ENCODE measurements at regions not wholly inside any gene's neighbourhood (a gene's known extent, or its start where the extent isn't known, plus 50 kb on each side); places are given as distances from the start of the nearest gene placed in this dataset.

DNA sequence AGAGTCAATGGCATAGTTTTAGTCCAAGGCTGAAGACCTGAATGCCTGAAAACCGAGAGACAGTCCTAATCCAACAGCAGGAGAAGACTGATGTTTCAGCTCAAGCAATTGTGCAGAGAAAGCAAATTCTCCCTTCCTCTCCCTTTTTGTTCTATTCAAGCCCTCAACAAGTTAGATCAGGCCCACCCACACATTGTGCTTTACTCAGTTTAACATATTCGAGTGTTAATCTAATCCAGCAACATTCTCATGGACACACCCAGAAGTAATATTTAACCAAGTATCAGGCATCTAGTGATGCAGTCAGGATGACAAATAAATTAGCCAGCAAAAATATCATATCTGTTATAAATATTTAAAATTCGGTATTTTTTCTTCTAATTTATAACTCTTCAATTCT lies 261.1 kb downstream of the HDGFL1 start (continued):
- TF ChIP-seq, protein P1, sequence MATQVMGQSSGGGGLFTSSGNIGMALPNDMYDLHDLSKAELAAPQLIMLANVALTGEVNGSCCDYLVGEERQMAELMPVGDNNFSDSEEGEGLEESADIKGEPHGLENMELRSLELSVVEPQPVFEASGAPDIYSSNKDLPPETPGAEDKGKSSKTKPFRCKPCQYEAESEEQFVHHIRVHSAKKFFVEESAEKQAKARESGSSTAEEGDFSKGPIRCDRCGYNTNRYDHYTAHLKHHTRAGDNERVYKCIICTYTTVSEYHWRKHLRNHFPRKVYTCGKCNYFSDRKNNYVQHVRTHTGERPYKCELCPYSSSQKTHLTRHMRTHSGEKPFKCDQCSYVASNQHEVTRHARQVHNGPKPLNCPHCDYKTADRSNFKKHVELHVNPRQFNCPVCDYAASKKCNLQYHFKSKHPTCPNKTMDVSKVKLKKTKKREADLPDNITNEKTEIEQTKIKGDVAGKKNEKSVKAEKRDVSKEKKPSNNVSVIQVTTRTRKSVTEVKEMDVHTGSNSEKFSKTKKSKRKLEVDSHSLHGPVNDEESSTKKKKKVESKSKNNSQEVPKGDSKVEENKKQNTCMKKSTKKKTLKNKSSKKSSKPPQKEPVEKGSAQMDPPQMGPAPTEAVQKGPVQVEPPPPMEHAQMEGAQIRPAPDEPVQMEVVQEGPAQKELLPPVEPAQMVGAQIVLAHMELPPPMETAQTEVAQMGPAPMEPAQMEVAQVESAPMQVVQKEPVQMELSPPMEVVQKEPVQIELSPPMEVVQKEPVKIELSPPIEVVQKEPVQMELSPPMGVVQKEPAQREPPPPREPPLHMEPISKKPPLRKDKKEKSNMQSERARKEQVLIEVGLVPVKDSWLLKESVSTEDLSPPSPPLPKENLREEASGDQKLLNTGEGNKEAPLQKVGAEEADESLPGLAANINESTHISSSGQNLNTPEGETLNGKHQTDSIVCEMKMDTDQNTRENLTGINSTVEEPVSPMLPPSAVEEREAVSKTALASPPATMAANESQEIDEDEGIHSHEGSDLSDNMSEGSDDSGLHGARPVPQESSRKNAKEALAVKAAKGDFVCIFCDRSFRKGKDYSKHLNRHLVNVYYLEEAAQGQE (IDR thresholded peaks at IDR 0.05; ENCODE audit: low read depth), result no peak
- TF ChIP-seq ZFX (IDR thresholded peaks at IDR 0.05), result no peak

DNA sequence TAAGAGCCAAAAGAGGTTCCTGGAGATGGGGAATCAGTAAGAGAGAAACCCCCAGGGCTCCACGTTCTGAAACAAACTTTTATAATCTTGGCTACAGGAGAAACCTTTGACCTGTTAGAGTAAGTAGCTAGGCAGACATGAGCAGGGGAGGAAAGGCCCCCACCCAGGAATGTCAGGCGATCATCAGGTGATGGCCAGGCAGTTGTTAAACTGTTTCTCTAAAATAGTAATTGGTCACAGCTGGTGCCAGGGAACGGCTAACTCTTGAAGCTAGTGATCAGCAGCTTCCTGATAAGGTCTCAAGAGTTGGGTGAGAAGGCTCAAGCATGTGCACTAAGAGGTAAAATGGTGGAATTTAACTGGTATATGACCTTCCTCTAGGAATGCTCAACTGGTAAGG lies 263.8 kb downstream of the HDGFL1 start:
- ChIA-PET CTCF (no interaction called here), POLR2A (no interaction called here), RAD21 (ENCODE audit: low non-redundant PET in 1 of 2, low total read pairs in 2 of 2, uncharacterized antibody in 2 of 2, unreplicated experiment in 2 of 2) (no interaction called here)
- Histone ChIP-seq H3K4me1 (ENCODE audit: control insufficient read depth in 1 of 2, insufficient read depth in 2 of 2, low read length in 2 of 2) (peaks cover 0 to 5% of the 10 kb centered on the region in 2 experiments; a peak in 2 of 4 replicates), H4K20me1 (ENCODE audit: insufficient read depth) (no peaks in the 10 kb centered on the region), H3K4me3 (replicated peaks in 1 of 2; ENCODE audit: low read depth in 1 of 2, low read length in 2 of 2) (no peak overlapping the region), H3K27ac (ENCODE audit: low read depth, low read length) (no peak overlapping the region), H2AFZ (ENCODE audit: low read depth, low read length, poor library complexity, severe bottlenecking) (no peak overlapping the region), H3K9me3 (ENCODE audit: control insufficient read depth in 1 of 2, insufficient read depth in 1 of 2, low read depth in 1 of 2, low read length in 2 of 2) (peaks cover 0 to 3% of the 10 kb centered on the region in 2 experiments; a peak in 2 of 4 replicates), H3K36me3 (ENCODE audit: control insufficient read depth in 1 of 2, insufficient read depth in 2 of 2, low read length in 2 of 2) (no peaks in the 10 kb centered on the region), H3K4me2 (ENCODE audit: low read length) (no peak overlapping the region), H3K27me3 (ENCODE audit: insufficient read depth, low read length) (no peaks in the 10 kb centered on the region), H3K79me2 (ENCODE audit: insufficient read depth, low read length) (no peaks in the 10 kb centered on the region), H3K9ac (ENCODE audit: low read length) (no peak overlapping the region), H3K9me2 (ENCODE audit: insufficient read depth) (no peaks in the 10 kb centered on the region)
- DNase-seq (ENCODE audit: low read depth, low spot score), result no peak
- no peak for TF ChIP-seq CEBPB (IDR thresholded peaks at IDR 0.05; ENCODE audit: low read depth)
- no peak for TF ChIP-seq ZNF274 (IDR thresholded peaks at IDR 0.05; ENCODE audit: low read depth, low read length)
- no peak for TF ChIP-seq POLR2A (IDR thresholded peaks at IDR 0.05; ENCODE audit: borderline replicate concordance, extremely low read depth, insufficient read depth, insufficient read length)
- TF ChIP-seq ELF1 (IDR thresholded peaks at IDR 0.05; ENCODE audit: borderline replicate concordance, low read depth), result no peak
- no peak for TF ChIP-seq YY1 (IDR thresholded peaks at IDR 0.05; ENCODE audit: extremely low read depth, insufficient replicate concordance, low read depth, low read length)
- TF ChIP-seq SIN3A (IDR thresholded peaks at IDR 0.05; ENCODE audit: low read depth), result no peak
- no peak for TF ChIP-seq RAD21 (IDR thresholded peaks at IDR 0.05; ENCODE audit: low read depth)
- no peak for TF ChIP-seq CBX3 (IDR thresholded peaks at IDR 0.05; ENCODE audit: low read depth)
- TF ChIP-seq TCF7L2 (IDR thresholded peaks at IDR 0.05; ENCODE audit: borderline replicate concordance, extremely low read depth, insufficient read depth, insufficient read length), result no peak
- TF ChIP-seq, protein P2, sequence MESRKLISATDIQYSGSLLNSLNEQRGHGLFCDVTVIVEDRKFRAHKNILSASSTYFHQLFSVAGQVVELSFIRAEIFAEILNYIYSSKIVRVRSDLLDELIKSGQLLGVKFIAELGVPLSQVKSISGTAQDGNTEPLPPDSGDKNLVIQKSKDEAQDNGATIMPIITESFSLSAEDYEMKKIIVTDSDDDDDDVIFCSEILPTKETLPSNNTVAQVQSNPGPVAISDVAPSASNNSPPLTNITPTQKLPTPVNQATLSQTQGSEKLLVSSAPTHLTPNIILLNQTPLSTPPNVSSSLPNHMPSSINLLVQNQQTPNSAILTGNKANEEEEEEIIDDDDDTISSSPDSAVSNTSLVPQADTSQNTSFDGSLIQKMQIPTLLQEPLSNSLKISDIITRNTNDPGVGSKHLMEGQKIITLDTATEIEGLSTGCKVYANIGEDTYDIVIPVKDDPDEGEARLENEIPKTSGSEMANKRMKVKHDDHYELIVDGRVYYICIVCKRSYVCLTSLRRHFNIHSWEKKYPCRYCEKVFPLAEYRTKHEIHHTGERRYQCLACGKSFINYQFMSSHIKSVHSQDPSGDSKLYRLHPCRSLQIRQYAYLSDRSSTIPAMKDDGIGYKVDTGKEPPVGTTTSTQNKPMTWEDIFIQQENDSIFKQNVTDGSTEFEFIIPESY (IDR thresholded peaks at IDR 0.05; ENCODE audit: extremely low read depth, insufficient replicate concordance, low read length), result no peak
- TF ChIP-seq, protein P3, sequence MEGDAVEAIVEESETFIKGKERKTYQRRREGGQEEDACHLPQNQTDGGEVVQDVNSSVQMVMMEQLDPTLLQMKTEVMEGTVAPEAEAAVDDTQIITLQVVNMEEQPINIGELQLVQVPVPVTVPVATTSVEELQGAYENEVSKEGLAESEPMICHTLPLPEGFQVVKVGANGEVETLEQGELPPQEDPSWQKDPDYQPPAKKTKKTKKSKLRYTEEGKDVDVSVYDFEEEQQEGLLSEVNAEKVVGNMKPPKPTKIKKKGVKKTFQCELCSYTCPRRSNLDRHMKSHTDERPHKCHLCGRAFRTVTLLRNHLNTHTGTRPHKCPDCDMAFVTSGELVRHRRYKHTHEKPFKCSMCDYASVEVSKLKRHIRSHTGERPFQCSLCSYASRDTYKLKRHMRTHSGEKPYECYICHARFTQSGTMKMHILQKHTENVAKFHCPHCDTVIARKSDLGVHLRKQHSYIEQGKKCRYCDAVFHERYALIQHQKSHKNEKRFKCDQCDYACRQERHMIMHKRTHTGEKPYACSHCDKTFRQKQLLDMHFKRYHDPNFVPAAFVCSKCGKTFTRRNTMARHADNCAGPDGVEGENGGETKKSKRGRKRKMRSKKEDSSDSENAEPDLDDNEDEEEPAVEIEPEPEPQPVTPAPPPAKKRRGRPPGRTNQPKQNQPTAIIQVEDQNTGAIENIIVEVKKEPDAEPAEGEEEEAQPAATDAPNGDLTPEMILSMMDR (IDR thresholded peaks at IDR 0.05 in 2 of 3, conservative IDR thresholded peaks at IDR 0.05 in 1 of 3; ENCODE audit: borderline replicate concordance in 1 of 3, insufficient read depth in 1 of 3, low read depth in 2 of 3, low read length in 2 of 3), result no peak
- intact Hi-C loops (cut with micrococcal nuclease), result no loop called here
- BruUV-seq (replicated peaks), result no TSS peak
- no peak for ATAC-seq
